Brain pericyte (primary cell): ENCODE measurements at regions not wholly inside any gene's neighbourhood (a gene's known extent, or its start where the extent isn't known, plus 50 kb on each side); places are given as distances from the start of the nearest gene placed in this dataset.
A peak's percentile ranks its signal among the peaks of the same experiment; 100 is the strongest.

Source experiments
- DNase-seq: peaks from one replicate; pipeline ENCODE4 v3.0.0-alpha.2; 2012; ENCODE audit warnings: low read depth, low spot score

DNA sequence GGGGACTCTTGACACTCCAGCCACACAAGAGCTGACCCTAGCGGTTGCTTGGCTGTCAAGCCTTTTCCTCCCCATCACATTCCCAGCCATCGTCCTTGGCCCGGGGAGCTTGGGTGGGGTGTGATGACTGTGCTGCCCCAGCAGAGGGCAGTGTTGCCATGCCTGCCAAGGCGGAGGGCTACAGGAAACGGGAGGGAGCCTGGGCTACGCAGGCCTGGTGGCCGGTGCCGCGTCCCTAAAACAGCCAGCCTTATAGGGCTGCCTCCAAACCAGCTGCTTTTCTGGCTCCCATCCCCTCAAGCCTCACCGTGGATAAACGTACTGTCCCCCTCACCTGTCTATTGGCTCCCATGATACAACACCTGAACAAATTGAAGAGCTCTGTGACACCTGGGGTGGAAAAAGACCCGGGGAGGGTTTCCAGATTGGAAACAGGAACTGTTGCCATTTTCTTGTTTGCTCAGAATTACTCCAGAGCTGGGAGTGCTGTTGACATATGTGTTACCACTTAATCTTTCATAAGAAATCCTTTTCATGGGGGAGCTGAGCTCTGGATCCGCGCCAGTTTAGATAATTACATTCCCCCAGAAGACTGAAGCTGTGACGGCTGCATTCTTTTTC is 72.8 kb upstream of the ASTN2 start:
- DNase-seq = peak; percentile 16

DNA sequence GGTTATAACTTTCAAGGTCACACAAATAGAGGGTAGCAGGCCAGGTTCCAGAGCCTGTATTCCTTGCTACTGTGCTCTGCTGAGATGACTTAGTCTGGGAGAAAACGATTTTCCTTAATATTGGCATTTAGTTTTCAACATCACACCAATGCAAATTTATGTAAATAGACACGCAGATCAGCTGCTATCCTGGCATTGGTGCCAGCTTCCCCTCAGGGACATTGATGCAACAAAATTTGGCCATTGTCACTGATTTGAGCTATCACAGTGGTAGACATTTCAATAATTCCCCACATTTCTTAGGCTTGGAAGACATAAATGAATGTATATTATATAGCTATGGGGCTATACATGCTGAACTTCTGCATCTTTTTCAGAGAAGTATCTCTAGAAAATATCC is 71.6 kb upstream of the ASTN2 start:
- DNase-seq = no peak

DNA sequence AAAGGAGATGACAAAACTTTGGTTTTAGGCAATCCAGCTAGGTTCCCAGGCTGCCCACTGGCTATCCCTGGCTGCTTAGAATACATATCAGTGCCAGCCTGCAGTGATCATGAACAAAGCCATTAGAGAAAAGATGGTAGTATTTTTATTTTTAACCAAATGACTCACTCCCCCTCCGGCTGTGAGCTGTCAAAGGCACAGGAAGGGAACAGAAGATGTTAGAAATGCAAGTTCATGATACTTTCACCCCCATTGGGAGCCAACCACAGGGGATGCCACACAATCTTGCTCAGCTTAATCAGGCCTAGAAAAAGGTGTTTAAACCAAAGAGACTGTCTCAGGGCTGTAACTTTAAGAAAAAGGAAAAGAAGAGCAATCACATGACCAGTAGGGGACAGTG is 70.3 kb upstream of the ASTN2 start:
- DNase-seq = no peak

DNA sequence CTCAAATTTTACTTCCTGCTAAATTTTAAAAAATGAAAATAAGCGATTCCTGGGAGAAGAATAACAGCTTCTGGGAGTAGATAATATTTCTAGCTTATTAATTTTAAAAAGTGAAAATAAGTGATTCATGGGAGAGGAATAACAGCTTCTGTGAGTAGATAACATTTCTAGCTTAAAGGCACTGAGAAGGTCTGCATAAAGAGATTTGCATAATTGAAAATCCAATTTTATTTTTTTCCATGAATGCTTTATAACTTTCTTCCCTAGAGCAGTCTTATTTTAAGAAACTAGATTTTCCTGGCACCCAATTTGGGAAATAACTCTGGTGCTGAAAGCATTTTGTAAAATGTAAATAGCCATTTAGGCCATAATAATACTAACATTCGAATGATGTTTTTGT is 65.9 kb upstream of the ASTN2 start:
- no peak for DNase-seq

DNA sequence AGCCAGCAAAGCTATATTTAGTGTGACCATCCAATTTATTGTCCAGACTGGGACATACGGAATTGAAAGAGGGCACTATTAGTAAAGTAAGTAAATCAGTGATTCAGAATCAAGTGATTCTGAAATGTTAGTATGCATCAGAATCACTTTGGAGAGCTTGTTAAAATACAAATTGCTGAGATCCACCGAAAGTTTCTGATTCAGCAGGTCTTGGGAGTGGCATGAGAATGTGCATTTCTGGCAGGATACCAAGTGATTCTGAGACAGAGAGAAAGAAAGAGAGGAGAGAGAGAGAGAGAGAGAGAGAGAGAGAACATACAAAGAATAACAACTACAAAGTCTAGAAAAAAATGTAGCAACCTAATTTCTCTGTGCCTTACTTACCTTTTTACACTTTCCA is 65.4 kb upstream of the ASTN2 start:
- no peak for DNase-seq

DNA sequence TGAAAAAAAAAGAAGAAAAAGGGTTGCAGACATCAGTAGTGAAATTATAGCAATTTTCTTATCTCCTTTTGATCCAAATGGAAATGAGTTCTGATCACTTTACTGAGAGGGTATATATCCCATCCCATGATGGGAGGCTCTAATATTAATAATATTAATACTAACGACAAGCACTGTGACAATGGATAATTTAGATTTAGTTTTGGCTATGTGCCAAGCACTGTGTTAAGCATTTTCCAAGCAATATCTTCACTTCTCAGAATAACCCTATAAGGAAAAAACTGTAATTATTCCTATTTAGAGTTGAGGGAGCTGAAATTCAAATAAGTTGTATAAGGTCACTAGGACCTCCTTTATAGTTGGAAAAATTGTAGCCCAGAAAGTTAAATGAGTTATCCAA is 58.4 kb upstream of the ASTN2 start:
- no peak for DNase-seq

DNA sequence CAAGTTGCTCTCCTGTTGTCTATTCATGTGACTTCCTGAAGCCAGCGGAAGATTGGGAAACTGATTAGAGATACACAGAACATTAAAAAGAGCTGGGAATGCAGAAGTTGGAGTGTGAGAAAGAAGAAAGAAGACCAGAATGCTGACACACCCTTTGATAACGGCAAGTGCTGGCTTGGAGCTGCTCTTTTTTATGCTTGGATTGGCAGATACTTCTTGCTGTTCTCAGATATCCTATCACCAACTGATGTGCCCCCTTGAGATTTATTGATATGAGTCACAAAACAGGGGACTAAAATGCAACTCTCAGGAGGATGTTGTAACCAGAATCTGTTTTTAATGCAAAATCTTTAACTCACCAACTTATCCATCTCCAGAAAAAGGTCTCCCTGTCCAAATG is 56.0 kb upstream of the ASTN2 start:
- no peak for DNase-seq

DNA sequence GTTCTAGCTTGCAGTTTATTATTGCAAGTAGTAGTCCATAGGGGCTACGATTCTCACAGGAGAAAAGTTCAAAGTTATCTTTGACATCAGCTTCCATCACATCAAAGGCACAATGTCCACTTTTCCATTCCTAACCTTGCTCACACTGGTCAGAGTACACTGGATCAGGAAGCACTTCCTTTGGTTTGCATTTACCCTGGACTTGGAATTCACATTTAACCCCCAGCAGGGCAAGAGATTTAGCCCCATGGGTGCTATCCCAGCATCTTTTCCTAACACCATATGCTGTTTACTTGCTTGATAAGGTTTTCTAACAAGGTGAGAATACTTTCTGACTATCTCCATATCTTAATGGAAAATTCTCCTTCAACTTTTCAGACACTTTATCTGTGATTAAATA is 55.6 kb upstream of the ASTN2 start:
- DNase-seq = no peak

DNA sequence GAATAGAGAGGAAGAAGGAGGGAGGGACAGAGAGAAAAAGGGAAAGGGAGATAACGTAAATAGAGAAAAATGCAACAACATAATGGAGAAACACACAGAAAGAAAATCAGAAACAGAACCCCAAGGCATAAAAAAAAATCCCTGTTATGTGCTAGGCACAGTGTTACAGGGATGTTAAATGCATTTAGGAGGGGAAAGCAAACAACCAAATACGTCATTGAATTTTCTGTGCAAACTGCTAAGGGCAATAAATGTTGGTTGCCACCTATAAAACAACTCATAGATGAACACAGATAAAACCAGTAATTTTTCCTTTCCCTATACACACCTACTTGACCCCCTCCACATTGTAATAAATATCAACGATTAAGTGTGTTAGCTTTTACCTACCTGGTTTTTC is 51.3 kb upstream of the ASTN2 start:
- no peak for DNase-seq

DNA sequence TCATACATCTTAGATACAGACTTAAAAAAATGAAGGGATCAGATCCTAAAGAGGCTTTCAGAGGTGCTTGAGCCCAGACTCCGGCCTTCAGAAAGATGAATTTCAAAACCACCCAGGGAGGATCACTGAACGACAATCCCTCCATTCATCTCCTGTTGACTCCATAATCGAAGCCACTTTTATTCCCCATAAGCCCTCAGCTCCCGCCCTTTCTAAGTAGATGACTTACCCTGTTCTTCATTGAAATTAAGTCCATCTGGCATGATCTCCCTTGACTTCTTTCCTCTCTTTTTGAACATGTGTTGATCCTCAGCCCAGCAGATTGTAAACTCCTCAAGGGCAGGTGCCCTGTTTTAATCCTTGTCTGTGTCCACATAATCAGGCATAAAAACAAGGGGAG is 50.8 kb upstream of the ASTN2 start:
- DNase-seq = no peak

DNA sequence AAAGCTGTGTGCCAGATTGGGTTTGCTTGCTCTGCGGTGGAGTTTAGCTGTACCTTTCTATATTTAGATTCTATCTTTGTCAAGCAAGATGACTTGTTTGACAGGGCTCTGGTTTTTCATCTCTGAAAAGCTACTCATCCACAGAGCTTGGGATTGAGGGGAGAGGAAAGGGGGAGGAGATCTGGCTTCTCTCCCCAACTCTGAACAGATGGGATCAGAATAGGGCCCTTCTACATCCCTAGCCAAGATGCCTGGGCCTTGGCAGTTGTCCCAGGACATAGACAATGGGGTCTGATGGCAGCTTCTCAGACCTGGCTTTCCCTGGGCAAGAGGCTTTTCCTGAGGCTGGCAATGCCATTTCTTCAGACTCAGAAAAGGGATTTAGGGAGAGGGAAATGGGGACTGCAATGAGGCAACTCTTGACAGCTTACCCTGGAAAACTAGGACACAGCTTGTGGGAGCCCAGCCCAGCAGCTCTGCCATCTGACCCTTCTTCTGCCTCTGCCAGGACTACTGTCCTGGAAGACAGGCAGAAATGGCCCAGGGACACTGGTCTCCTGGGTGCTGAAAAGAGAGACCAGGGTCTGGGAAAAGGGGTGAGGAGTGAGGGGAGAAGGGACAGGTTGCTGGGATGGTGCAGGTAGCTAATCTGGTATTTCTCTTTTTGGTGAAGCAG is 50.2 kb upstream of the ASTN2 start:
- DNase-seq = no peak
